Right cardiac atrium (tissue), 5 donors: ENCODE measurements at regions not wholly inside any gene's neighbourhood (a gene's known extent, or its start where the extent isn't known, plus 50 kb on each side); places are given as distances from the start of the nearest gene placed in this dataset.

Source experiments
- ATAC-seq, 2 donors: fragments of 200-7000 bp; cut with Tn5 transposase; one replicate each; pipeline versions ENCODE4 v1.8.0 to v1.9.1; 2020; ENCODE audit warnings: moderate library complexity in 2 of 2, mild to moderate bottlenecking in 1 of 2
- DNase-seq, 3 donors: peaks; one replicate each; pipeline ENCODE4 v3.0.0-alpha.2; 2020
- H3K27ac ChIP-seq: one replicate; pipeline ENCODE4 v1.5.1; 2013; ENCODE audit warnings: mild to moderate bottlenecking, low read length, control low read depth, moderate library complexity
- H3K27me3 ChIP-seq: one replicate; pipeline ENCODE4 v1.6.1; 2013; ENCODE audit not compliant: control insufficient read depth, insufficient read depth
- H3K4me1 ChIP-seq: one replicate; pipeline ENCODE4 v1.6.1; 2013; ENCODE audit warnings: low read length; ENCODE audit not compliant: control insufficient read depth, insufficient read depth
- H3K4me3 ChIP-seq: one replicate; pipeline ENCODE4 v1.5.1; 2013; ENCODE audit warnings: low read length, control low read depth
- H3K9me3 ChIP-seq: one replicate; pipeline ENCODE4 v1.6.1; 2013; ENCODE audit warnings: low read length; ENCODE audit not compliant: control insufficient read depth
- WGBS: extraction: QIAGEN DNeasy Blood & Tissue Kit; methylation state at CpG from one replicate; pipeline ENCODE4 v1.1.7; 2013; 5-methylcytosine and 5-hydroxymethylcytosine counted together
- intact Hi-C, 4 donors: fragments of 100-400 bp; cut with DNase I; formaldehyde crosslinking; loops; one replicate each; pipeline versions ENCODE4 v1.11.0 to v1.14.0; 2022 to 2023
- donor health status: healthy with polysubstance abuse.
- donor health status: DM: no; HTN: yes; CAD: no.
- donor health status: DM: no; HTN: no; CAD: no.
- donor health status: DM: no; HTN: yes; CAD: no; lungs with severe emphysema.
- donor health status: DM: yes; HTN: yes; CAD: no.

- DNase-seq (no peak), ATAC-seq (no peak)
- Histone ChIP-seq H3K4me3 (no peak overlapping the region), H3K27ac (no peak overlapping the region), H3K9me3 (no peaks in the 10 kb centered on the region), H3K4me1 (no peaks in the 10 kb centered on the region), H3K27me3 (no peaks in the 10 kb centered on the region)
- intact Hi-C loops, result no loop called here
- 75% methylated on average over 5 of the region's 5 CpGs for WGBS
Measured at GRCh38 chr20:57004416-57004815, 262.0 kb downstream of the BMP7 start.

- intact Hi-C loops, result no loop called here
- no peaks in the 10 kb centered on the region for H3K27me3 ChIP-seq
- no peaks in the 10 kb centered on the region for H3K4me1 ChIP-seq
- H3K4me3 ChIP-seq, result no peak overlapping the region
- WGBS, result 44% methylated on average over 12 of the region's 12 CpGs
- H3K9me3 ChIP-seq, result no peaks in the 10 kb centered on the region
- DNase-seq (no peak), ATAC-seq (no peak)
- no peak overlapping the region for H3K27ac ChIP-seq
Measured at GRCh38 chr20:57004951-57005933, 261.2 kb downstream of the BMP7 start.

- ATAC-seq (no peak), DNase-seq (no peak)
- Histone ChIP-seq H3K4me3 (no peak overlapping the region), H3K27ac (no peak overlapping the region), H3K4me1 (no peaks in the 10 kb centered on the region), H3K27me3 (no peaks in the 10 kb centered on the region), H3K9me3 (no peaks in the 10 kb centered on the region)
- intact Hi-C loops, result no loop called here
- WGBS, result 41% methylated on average over 11 of the region's 11 CpGs
Measured at GRCh38 chr20:57006411-57007170, 259.9 kb downstream of the BMP7 start.

- DNase-seq (no peak), ATAC-seq (no peak)
- 82% methylated on average over 3 of the region's 3 CpGs for WGBS
- no peaks in the 10 kb centered on the region for H3K4me1 ChIP-seq
- intact Hi-C loops, result no loop called here
- no peak overlapping the region for H3K4me3 ChIP-seq
- H3K27me3 ChIP-seq, result no peaks in the 10 kb centered on the region
- H3K27ac ChIP-seq, result no peak overlapping the region
- no peaks in the 10 kb centered on the region for H3K9me3 ChIP-seq
Measured at GRCh38 chr20:57007171-57007540, 259.3 kb downstream of the BMP7 start.

GRCh38 chr20:57008217-57008616, 258.2 kb downstream of the BMP7 start:
- intact Hi-C loops, result no loop called here
- DNase-seq (no peak), ATAC-seq (no peak)
- 36% methylated on average over 3 of the region's 3 CpGs for WGBS
- Histone ChIP-seq H3K4me1 (no peaks in the 10 kb centered on the region), H3K27ac (no peak overlapping the region), H3K9me3 (no peaks in the 10 kb centered on the region), H3K27me3 (no peaks in the 10 kb centered on the region), H3K4me3 (no peak overlapping the region)

GRCh38 chr20:57009355-57009754, 257.1 kb downstream of the BMP7 start:
- no peaks in the 10 kb centered on the region for H3K4me1 ChIP-seq
- H3K27ac ChIP-seq, result no peak overlapping the region
- intact Hi-C loops, result no loop called here
- no peak for ATAC-seq
- DNase-seq, result no peak
- no peak overlapping the region for H3K4me3 ChIP-seq
- WGBS, result 74% methylated on average over 3 of the region's 3 CpGs
- H3K9me3 ChIP-seq, result no peaks in the 10 kb centered on the region
- H3K27me3 ChIP-seq, result no peaks in the 10 kb centered on the region

GRCh38 chr20:57009775-57010174, 256.7 kb downstream of the BMP7 start:
- Histone ChIP-seq H3K9me3 (no peaks in the 10 kb centered on the region), H3K4me1 (no peaks in the 10 kb centered on the region), H3K27ac (no peak overlapping the region), H3K27me3 (no peaks in the 10 kb centered on the region), H3K4me3 (no peak overlapping the region)
- DNase-seq (no peak), ATAC-seq (no peak)
- intact Hi-C loops, result no loop called here
- WGBS, result 80% methylated on average over 7 of the region's 7 CpGs

GRCh38 chr20:57012691-57013090, 253.8 kb downstream of the BMP7 start:
- intact Hi-C loops, result no loop called here
- Histone ChIP-seq H3K9me3 (no peaks in the 10 kb centered on the region), H3K4me3 (no peak overlapping the region), H3K27me3 (no peaks in the 10 kb centered on the region), H3K27ac (no peak overlapping the region), H3K4me1 (no peaks in the 10 kb centered on the region)
- 91% methylated on average over 6 of the region's 6 CpGs for WGBS
- DNase-seq, result no peak
- ATAC-seq, result no peak

GRCh38 chr20:57013217-57013616, 253.2 kb downstream of the BMP7 start:
- Histone ChIP-seq H3K27ac (no peak overlapping the region), H3K4me3 (no peak overlapping the region), H3K9me3 (no peaks in the 10 kb centered on the region), H3K4me1 (no peaks in the 10 kb centered on the region), H3K27me3 (no peaks in the 10 kb centered on the region)
- DNase-seq, result no peak
- no peak for ATAC-seq
- 69% methylated on average over 1 of the region's 1 CpG for WGBS
- intact Hi-C loops, result no loop called here

- WGBS, result 6% methylated on average over 19 of the region's 19 CpGs
- intact Hi-C loops, result no loop called here
- Histone ChIP-seq H3K4me3 (no peak overlapping the region), H3K4me1 (no peaks in the 10 kb centered on the region), H3K9me3 (no peaks in the 10 kb centered on the region), H3K27ac (no peak overlapping the region), H3K27me3 (no peaks in the 10 kb centered on the region)
- DNase-seq (no peak), ATAC-seq (no peak)
Measured at GRCh38 chr20:57013741-57014140, 252.7 kb downstream of the BMP7 start.

- DNase-seq (no peak), ATAC-seq (no peak)
- no peaks in the 10 kb centered on the region for H3K9me3 ChIP-seq
- H3K4me3 ChIP-seq, result no peak overlapping the region
- no peaks in the 10 kb centered on the region for H3K27me3 ChIP-seq
- H3K4me1 ChIP-seq, result no peaks in the 10 kb centered on the region
- intact Hi-C loops, result no loop called here
- 39% methylated on average over 9 of the region's 9 CpGs for WGBS
- H3K27ac ChIP-seq, result no peak overlapping the region
Measured at GRCh38 chr20:57020364-57020763, 246.1 kb downstream of the BMP7 start.
